Stromal cell of bone marrow (primary cell): ENCODE measurements at regions not wholly inside any gene's neighbourhood (a gene's known extent, or its start where the extent isn't known, plus 50 kb on each side); places are given as distances from the start of the nearest gene placed in this dataset.

Source experiments
- DNase-seq: peaks from one replicate; pipeline ENCODE4 v3.0.0-alpha.2; 2012; ENCODE audit warnings: low read depth

GRCh38 chr11:76276781-76277155, 70.5 kb upstream of the WNT11 start:
- DNase-seq, result no peak

GRCh38 chr11:76276046-76276780, 69.9 kb upstream of the WNT11 start:
- no peak for DNase-seq

- no peak for DNase-seq
Observed at GRCh38 chr11:76275446-76275845, 69.1 kb upstream of the WNT11 start.

GRCh38 chr11:76271068-76271467, 64.8 kb upstream of the WNT11 start:
- no peak for DNase-seq

- DNase-seq, result no peak
Observed at GRCh38 chr11:76270389-76270788, 64.1 kb upstream of the WNT11 start.

GRCh38 chr11:76269661-76270261, 63.5 kb upstream of the WNT11 start:
- no peak for DNase-seq

GRCh38 chr11:76269247-76269646, 62.9 kb upstream of the WNT11 start:
- DNase-seq, result no peak

GRCh38 chr11:76268498-76268897, 62.2 kb upstream of the WNT11 start:
- DNase-seq, result no peak

- peak; percentile 47 for DNase-seq
Observed at GRCh38 chr11:76267556-76267955, 61.3 kb upstream of the WNT11 start.

- DNase-seq, result peak; percentile 57
Observed at GRCh38 chr11:76266286-76267100, 60.2 kb upstream of the WNT11 start.

GRCh38 chr11:76265771-76266241, 59.5 kb upstream of the WNT11 start:
- no peak for DNase-seq

GRCh38 chr11:76263657-76264056, 57.4 kb upstream of the WNT11 start:
- DNase-seq, result no peak

GRCh38 chr11:76263166-76263565, 56.9 kb upstream of the WNT11 start:
- DNase-seq, result no peak

GRCh38 chr11:76260296-76260925, 54.1 kb upstream of the WNT11 start:
- DNase-seq, result no peak

GRCh38 chr11:76259299-76259908, 53.1 kb upstream of the WNT11 start:
- DNase-seq, result no peak

GRCh38 chr11:76257074-76257719, 50.9 kb upstream of the WNT11 start:
- DNase-seq, result no peak

- DNase-seq, result no peak
Observed at GRCh38 chr11:76256448-76256847, 50.1 kb upstream of the WNT11 start.
